Frontal cortex (tissue), 3 donors: ENCODE measurements at regions not wholly inside any gene's neighbourhood (a gene's known extent, or its start where the extent isn't known, plus 50 kb on each side); places are given as distances from the start of the nearest gene placed in this dataset.
A peak's percentile ranks its signal among the peaks of the same experiment; 100 is the strongest.
"Not testable (repeated sequence)": the region's sequence is repeated elsewhere in the genome, so short reads cannot be mapped to it uniquely, and the experiment has no call there.

ENCODE experiments used
- DNase-seq, 2 donors: peaks; one replicate each; pipeline ENCODE4 v3.0.0; 2012; ENCODE audit warnings: low spot score in 2 of 2
- FAIRE-seq: peaks from 2 replicates; lab custom pipeline; 2012; peaks lifted over from hg19 to GRCh38; lab: Jason Lieb, UNC
- donor health status: control.
- donor health status: control.
- donor health status: control.

- FAIRE-seq: no peak
- DNase-seq: peak in 1 of 2 donors; percentile 10
Measured at GRCh38 chr18:61635901-61636528, 256.8 kb downstream of the RNF152 start.

DNA sequence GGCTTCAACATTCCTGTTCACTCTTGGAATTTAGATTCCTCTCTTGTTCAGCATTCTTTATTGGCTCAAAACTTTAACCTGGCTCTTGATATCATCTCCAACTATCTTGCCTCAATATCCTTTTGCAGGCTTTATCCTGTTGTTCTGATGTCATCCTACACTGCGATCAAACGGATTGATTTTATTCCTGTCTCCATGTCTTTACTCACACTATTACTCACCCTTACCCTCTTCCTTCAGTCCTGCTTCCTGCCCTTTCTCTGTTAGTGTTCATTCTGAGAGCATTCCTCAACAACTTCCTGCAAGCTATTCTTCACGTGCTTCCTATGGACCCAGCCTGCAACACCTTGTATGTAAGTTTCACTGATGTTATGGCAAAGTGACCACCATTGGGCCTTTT is 264.7 kb downstream of the RNF152 start:
- FAIRE-seq (no peak), DNase-seq (no peak)

GRCh38 chr18:61624631-61625030 is 268.2 kb downstream of the RNF152 start:
- not testable (repeated sequence) for DNase-seq, FAIRE-seq

DNA sequence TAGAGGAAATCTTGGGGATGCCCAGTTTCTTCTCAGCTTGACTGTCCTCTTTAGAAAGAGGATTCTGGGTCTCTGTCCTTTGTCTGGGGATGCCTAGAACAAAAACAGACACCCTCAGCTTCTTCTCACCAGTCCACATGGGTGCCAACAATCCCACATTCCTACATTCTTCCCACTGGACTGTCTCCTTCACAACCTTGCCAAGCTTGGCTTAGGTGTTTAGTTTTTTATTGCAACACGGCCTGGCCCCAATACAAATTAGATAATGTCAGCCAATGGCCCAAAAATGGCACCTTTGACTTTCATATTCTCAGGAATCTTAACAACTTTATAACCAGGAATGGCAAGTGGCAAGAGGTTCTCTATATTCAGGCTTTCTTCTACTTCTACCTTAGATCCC is 273.0 kb downstream of the RNF152 start:
- FAIRE-seq: no peak

DNA sequence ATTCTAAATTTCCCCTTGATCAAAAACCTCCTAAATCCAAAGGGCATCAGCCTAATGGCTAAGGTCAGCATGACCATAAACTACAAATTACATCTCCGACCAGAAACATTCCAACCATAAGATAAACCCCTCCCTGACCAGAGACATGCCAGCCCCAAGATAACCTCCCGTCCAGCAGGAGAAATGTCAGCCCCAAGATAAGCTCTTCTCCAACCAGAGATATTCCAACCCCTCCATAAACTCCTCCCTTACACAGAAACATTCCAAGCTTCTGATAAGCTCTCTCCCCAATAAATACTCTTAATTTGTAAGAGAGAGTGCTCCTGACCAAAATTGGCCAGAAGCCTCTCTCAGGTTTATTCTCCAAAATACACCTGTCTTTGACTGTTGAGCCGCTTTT is 274.0 kb downstream of the RNF152 start:
- FAIRE-seq: no peak
- no peak for DNase-seq

More for the DNA sequence above, 273.0 kb downstream of the RNF152 start:
- no peak for DNase-seq

DNA sequence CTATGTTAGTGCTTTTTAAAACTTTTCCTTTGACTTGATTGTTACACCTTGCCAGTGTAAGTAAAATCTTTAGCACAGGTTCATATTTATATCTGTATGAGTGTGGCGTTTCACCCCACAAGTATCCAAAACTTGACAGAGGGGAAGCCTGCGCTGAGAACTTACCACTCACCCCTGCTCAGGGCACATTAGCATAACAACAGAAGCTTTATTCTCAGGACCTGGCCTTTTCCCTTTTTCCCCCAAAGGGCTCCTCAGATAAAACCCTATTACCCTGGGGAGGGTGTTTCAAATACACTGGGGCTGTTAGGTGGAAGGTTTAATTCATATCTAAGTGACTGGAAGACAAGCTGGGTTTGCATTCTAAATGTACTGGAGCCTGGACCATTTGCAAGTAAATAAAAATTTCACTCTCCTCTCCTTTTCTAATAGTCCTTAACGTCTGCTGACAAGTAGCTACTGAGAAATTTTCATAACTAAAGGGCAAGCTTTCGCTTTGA is 276.6 kb downstream of the RNF152 start:
- FAIRE-seq: no peak
- DNase-seq: no peak

DNA sequence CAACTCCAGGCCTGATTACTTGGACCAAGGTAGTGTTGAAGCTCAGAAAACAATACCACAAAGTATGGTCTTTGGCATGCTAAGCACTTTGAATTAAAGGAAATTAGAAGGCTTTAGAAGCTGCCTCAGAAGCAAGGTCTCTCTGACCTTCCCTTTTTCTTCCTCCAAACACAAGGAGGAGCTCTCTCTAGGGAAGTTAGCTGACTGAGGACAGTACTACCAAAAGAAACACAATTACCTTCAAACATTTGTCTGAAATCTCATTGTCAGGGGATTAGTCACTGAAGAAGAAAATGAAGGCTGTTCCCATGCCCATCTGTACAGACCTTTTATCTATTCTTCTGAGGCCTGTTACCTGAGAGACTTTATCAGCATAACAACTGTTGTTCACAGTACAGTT is 279.3 kb downstream of the CDH20 start:
- FAIRE-seq: no peak

GRCh38 chr18:61609131-61609530 is 275.9 kb downstream of the CDH20 start:
- FAIRE-seq (no peak), DNase-seq (no peak)

More for the DNA sequence above, 279.3 kb downstream of the CDH20 start:
- DNase-seq: no peak

DNA sequence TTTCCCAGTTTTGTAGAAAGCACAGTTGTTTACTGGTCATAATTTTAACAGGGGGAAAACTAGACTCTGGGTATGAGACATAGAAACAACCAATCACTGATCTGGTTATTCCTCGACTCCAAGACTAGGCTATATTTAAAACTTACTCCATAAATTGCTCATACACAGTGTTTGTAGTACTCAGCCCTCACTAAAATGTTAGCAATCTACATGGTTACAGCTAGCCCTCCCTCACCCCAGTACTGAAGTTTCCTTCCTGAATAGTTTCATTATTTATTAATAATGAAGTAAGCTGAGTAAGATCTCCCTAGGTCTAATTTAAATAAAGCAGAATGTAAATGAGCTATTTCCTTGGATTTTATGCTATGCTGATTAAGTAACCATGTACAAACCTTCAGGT is 275.1 kb downstream of the CDH20 start:
- no peak for DNase-seq
- FAIRE-seq: no peak

- no peak for DNase-seq
- FAIRE-seq: no peak
Measured at GRCh38 chr18:61607867-61608266, 274.6 kb downstream of the CDH20 start.

GRCh38 chr18:61606759-61607158 is 273.5 kb downstream of the CDH20 start:
- FAIRE-seq (no peak), DNase-seq (peak in 1 of 2 donors; percentile 19)

DNA sequence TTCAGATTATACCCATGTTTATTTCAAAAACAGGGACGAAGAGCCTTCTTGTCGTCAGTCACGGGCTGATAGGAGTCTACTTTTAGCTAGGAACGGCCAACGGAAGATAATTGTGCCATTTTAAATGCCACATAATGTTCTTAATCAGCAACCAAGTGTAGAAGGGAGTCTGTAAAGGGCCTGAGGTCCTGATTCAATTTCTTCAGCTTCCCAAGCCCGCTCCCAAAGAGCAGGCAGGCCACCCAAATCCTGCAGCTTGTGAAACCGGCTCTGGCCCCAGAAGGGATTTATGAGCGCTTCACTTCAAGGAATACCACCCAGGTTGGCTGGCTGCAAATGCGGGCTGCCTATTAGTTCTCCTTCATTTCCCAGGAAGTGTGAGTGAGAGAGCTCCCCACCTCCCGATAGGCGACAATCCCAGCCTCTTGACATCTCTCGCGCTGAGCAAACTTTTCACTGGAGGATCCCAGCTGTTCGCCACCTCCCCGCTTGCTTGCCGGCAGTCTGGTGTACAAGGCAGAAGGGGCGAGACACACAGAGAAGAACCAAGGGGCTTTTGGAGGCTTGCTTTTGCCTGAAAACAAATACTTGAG is 272.9 kb downstream of the CDH20 start:
- DNase-seq (no peak), FAIRE-seq (no peak)

- no peak for FAIRE-seq
- DNase-seq: no peak
Measured at GRCh38 chr18:61605376-61606067, 272.3 kb downstream of the CDH20 start.
